Dermis microvascular lymphatic vessel endothelial cell (primary cell): ENCODE measurements at regions not wholly inside any gene's neighbourhood (a gene's known extent, or its start where the extent isn't known, plus 50 kb on each side); places are given as distances from the start of the nearest gene placed in this dataset.
"Not testable (repeated sequence)": the region's sequence is repeated elsewhere in the genome, so short reads cannot be mapped to it uniquely, and the experiment has no call there.

Experiments used
- DNase-seq, 2 donors: peaks; one replicate each; pipeline versions ENCODE4 v3.0.0 to v3.0.0-alpha.2; 2010; ENCODE audit warnings: low read depth in 2 of 2

DNA sequence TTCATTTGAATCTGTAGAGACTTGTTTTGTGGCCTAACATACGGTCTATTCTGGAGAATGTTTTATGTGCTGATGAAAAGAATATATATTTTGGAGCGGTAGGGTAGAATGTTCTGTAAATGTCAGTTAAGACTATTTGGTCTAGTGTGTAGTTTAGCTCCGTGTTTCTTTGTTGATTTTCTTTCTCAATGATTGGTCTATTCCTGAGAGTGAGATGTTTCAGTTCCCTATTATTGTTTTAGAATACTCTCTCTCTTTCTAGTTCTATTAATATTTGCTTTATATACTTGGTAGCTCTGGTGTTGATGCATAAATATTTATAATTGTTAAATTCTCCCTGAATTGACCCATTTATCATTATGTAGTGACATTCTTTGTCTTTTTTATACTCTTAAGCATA, 236.5 kb downstream of the GLUD2 start:
- DNase-seq = no peak

DNA sequence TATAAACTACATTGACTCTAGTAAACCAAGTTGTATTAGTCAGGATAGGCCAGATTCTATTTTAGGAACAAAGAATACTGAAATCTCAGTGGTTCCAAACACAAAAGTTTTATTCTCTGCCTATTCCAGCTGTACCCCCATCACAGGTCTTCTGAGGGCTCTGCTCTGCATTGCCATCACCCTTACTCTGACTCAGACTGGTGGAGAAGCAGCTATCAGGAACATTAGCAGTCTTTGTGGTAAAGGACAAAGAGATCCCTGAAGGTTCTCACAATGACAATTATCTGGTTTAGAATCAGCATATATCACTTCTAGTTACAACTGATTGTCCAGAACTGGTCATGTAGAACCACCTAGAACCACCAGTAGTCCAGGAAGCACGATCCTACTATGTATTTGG, 251.1 kb downstream of the GLUD2 start:
- no peak for DNase-seq

DNA sequence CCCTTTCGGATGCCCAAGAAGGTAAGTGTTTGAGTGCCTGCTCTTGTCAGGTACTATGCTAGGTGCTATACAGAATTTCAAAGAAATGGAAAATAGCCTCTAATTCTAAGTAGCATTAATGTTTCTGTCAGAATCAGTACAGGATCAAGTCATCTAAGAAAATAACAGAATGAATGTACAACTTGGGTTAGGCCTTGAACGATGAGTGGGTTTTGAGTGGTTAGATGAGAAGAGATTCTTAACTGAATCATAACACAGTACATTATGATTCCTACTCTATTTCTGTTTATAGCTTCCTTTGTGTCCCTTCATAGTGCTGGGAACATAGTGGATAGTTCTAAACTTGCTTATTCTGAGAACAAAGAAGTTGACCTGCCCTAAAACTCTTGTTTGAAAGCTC, 253.9 kb downstream of the GLUD2 start:
- DNase-seq = no peak

- no peak for DNase-seq
Measured at GRCh38 chrX:121301822-121302221, 254.4 kb downstream of the GLUD2 start.

- DNase-seq = no peak
Measured at GRCh38 chrX:121307449-121307848, 260.0 kb downstream of the GLUD2 start.

DNA sequence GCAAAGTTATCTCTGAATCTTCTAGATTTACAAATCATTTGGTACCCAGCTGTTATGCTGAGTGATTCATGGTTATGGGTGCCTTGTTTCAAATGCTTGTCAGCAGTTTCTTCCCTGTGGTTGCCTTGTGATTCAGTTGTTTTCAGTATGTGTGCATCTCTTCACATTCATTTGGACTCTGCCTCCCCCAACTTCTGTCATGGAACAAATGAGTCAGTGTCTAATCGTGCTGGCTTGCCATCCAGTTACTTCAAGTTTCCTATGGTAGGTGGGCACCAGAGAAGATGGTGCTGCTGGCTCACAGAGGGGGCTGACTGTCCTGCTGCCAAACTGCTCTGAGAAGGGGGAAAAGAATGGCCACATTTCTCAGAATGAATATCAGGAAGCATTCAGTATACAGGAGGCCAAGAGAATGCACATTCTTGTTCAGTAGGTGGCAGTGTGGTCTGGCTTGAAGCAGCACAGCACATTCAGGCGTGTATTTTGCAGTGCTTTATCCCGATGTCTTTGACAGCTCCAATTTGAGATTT, 260.9 kb downstream of the GLUD2 start:
- no peak for DNase-seq

- DNase-seq = no peak
Measured at GRCh38 chrX:121310820-121311219, 263.4 kb downstream of the GLUD2 start.

DNA sequence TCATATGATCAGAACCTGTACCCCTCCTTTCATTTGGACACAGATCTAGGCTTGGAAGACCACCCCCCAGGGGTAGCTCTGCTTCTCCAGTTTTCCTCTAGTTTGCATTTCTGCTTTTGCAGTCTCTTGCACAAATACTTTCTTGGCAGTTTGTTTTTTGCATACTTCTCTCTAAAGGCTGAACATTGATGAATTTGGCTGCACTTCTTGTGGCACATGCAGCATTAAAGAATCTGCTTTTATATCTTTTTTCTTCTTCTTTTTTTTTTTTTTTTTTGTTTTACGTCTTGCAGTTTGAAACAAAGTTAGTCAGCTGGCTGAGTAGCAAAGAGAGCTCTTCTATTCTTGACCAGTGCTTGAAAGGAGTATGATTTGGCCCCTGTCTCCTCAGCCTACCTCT, 273.0 kb downstream of the GLUD2 start:
- DNase-seq = no peak

DNA sequence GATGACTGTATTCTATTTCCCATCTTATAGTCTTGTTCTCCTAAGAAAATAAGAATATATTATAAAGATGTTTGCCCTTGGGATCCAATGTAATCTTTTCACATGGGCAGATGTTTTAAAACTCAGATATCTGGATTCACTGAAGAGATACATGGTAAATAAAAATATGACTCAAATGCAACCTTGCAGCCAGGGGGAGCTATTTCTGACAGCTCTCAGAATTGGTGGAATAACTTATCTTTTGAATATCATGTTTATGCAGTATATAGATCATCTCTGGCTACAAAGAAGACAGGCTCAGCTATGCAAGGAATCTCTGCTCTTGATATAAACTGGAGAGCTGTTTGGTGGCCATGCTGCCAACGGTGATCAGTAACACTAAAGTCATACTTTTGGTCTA, 274.7 kb downstream of the GLUD2 start:
- DNase-seq = no peak

DNA sequence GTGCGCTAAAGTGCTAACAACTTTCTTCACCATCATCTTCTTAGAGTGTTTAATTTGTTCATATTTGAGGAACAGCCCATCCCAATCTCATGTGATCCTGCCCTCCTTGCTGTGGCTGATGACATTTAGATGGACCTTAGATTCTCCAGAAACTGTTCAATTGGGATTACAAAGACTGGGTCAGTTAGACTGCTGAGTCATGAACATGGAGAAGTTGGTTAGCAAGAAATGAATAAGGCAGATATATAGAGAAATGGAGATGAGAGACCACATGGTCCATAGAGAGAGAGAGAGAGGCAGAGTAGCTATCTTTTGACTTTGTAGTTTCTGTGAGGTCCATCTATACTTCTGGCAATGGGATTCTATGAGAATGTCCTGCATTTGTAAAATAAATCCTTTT, 275.9 kb downstream of the GLUD2 start:
- DNase-seq = no peak

DNA sequence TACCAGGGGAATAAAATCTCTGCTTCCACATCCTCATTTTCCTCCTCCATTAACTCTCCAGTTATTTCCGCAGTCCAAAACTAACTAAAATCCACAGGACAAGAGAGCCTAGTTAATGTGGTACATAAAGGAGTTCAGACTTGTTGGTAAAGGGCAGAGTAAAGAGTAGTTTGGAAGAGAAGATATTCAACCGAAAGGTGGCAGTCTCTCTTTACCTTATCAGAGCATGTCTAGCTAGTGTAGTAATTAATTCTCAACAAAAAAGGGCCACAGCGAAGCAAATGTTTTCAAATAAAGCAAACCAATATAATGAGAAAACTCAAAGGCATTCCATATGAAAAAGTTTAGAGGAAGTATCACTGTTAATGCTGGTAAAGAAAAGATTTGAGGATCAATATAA, 286.5 kb downstream of the GLUD2 start:
- no peak for DNase-seq

- no peak for DNase-seq
Measured at GRCh38 chrX:121336831-121337421, 289.5 kb downstream of the GLUD2 start.

GRCh38 chrX:121337816-121338215, 290.4 kb downstream of the GLUD2 start:
- no peak for DNase-seq

GRCh38 chrX:121349263-121349662, 301.9 kb downstream of the GLUD2 start:
- no peak for DNase-seq

- DNase-seq = no peak
Measured at GRCh38 chrX:121356139-121356849, 308.9 kb downstream of the GLUD2 start.

DNA sequence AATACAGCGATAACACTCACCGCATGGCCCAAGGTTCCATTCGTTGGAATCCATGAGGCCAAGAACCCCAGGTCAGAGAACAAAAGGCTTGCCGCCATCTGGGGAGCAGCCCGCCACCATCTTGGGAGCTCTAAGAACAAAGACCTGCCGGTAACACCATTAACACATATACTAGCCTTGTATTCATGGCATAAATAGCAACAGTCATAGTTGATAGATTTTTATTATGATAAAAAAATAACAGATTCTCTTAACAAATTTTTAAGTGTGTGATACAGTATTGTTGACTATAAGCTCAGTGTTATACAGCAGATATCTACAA, 309.4 kb downstream of the GLUD2 start:
- no peak for DNase-seq

- no peak for DNase-seq
Measured at GRCh38 chrX:121360280-121360679, 312.9 kb downstream of the GLUD2 start.

DNA sequence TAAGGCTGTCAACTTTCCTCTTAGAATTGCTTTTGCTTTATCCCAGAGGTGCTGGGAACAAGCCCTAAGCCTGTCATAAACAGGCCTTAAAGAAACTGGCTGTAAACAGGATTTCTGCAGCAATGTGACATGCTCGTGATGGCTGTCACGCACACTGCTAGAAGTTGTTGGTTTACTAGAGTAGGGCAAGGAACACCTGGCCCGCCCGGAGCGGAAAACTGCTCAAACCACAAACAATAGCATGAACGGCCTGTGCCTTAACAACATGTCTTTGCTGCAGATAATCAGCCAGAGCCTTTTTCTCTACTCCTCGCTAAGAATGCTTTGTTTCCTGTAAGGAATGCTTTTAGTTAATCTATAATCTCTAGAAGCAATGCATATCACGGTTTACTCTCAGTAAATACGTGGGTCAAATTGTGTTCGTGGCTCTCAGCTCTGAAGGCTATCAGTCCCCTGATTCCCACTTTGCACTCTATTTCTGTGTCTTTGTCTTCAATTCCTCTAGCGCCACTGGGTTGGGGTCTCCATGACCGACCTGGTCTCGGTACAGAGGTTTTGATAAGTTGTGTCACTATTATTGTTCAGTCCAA, 318.3 kb downstream of the GLUD2 start:
- no peak for DNase-seq

- DNase-seq = no peak
Measured at GRCh38 chrX:121374471-121374870, 327.1 kb downstream of the GLUD2 start.

DNA sequence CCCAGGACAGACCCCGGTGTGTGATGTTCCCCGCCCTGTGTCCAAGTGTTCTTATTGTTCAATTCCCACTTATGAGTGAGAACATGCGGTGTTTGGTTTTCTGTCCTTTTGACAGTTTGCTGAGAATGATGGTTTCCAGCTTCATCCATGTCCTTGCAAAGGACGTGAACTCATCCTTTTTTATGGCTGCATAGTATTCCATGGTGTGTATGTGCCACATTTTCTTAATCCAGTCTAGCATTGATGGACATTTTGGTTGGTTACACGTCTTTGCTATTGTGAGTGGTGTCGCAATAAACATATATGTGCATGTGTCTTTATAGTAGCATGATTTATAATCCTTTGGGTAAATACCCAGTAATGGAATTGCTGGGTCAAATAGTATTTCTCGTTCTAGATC, 334.5 kb downstream of the GLUD2 start:
- DNase-seq = not testable (repeated sequence)

- DNase-seq = no peak
Measured at GRCh38 chrX:121389976-121390714, 342.7 kb downstream of the GLUD2 start.

DNA sequence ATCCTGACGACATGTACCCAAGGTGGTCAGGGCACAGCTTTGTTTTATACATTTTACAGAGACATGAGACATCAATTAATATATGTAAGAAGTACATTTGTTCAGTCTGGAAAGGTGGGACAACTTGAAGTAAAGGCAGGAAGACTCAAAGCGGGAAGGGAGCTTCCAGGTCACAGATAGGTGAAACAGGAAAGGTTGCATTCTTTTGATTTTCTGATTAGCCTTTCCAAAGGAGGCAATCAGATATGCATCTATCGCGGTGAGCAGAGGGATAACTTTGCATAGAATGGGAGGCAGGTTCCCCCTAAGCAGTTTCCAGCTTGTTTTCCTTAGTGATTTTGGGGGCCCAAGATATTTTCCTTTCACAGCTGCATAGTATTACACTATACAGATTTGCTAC, 358.4 kb downstream of the GLUD2 start:
- no peak for DNase-seq
